Kasumi-1 (cell line): ENCODE measurements at regions not wholly inside any gene's neighbourhood (a gene's known extent, or its start where the extent isn't known, plus 50 kb on each side); places are given as distances from the start of the nearest gene placed in this dataset.
"Not testable (repeated sequence)": the region's sequence is repeated elsewhere in the genome, so short reads cannot be mapped to it uniquely, and the experiment has no call there.

ENCODE experiments used
- DNase-seq, 2 experiments: peaks; one replicate each; lab custom pipeline; 2025; lab: John Stamatoyannopoulos, UW

GRCh38 chr16:60553090-60553757 is 1483.0 kb downstream of the CDH8 start:
- DNase-seq: no peak

GRCh38 chr16:60541535-60541934 is 1494.7 kb downstream of the CDH8 start:
- DNase-seq: no peak

GRCh38 chr16:60510941-60511340 is 1525.3 kb downstream of the CDH8 start:
- no peak for DNase-seq

- no peak for DNase-seq
Measured at GRCh38 chr16:60510208-60510607, 1526.0 kb downstream of the CDH8 start.

- no peak for DNase-seq
Measured at GRCh38 chr16:60491273-60491672, 1545.0 kb downstream of the CDH8 start.

- DNase-seq: no peak
Measured at GRCh38 chr16:60485872-60486489, 1550.3 kb downstream of the CDH8 start.

- no peak for DNase-seq
Measured at GRCh38 chr16:60484901-60485300, 1551.3 kb downstream of the CDH8 start.

GRCh38 chr16:60481591-60481990 is 1554.6 kb downstream of the CDH8 start:
- DNase-seq: no peak

- DNase-seq: no peak
Measured at GRCh38 chr16:60478810-60479209, 1557.4 kb downstream of the CDH8 start.

GRCh38 chr16:60463986-60464385 is 1572.3 kb downstream of the CDH8 start:
- no peak for DNase-seq

- DNase-seq: no peak
Measured at GRCh38 chr16:60459463-60459862, 1576.8 kb downstream of the CDH8 start.

- DNase-seq: no peak
Measured at GRCh38 chr16:60458255-60458654, 1578.0 kb downstream of the CDH8 start.

- DNase-seq: no peak
Measured at GRCh38 chr16:60452646-60453045, 1583.6 kb downstream of the CDH8 start.

GRCh38 chr16:60438894-60439293 is 1597.3 kb downstream of the CDH8 start:
- no peak for DNase-seq

- peak in 1 of 2 experiments; percentile 37 for DNase-seq
Measured at GRCh38 chr16:60432472-60432871, 1603.8 kb downstream of the CDH8 start.

GRCh38 chr16:60419859-60420258 is 1616.4 kb downstream of the CDH8 start:
- no peak for DNase-seq

GRCh38 chr16:60414613-60415012 is 1621.6 kb downstream of the CDH8 start:
- DNase-seq: no peak

GRCh38 chr16:60413969-60414368 is 1622.3 kb downstream of the CDH8 start:
- DNase-seq: no peak

GRCh38 chr16:60407606-60408005 is 1628.6 kb downstream of the CDH8 start:
- DNase-seq: no peak

- DNase-seq: no peak
Measured at GRCh38 chr16:60407034-60407433, 1629.2 kb downstream of the CDH8 start.

- no peak for DNase-seq
Measured at GRCh38 chr16:60405286-60405685, 1631.0 kb downstream of the CDH8 start.

GRCh38 chr16:60404401-60404800 is 1631.8 kb downstream of the CDH8 start:
- no peak for DNase-seq

- not testable (repeated sequence) for DNase-seq
Measured at GRCh38 chr16:60402941-60403340, 1633.3 kb downstream of the CDH8 start.

GRCh38 chr16:60392380-60392779 is 1643.9 kb downstream of the CDH8 start:
- no peak for DNase-seq
